Ramos (cell line): ENCODE measurements at regions not wholly inside any gene's neighbourhood (a gene's known extent, or its start where the extent isn't known, plus 50 kb on each side); places are given as distances from the start of the nearest gene placed in this dataset.

ENCODE experiments used
- in situ Hi-C: fragments of 300-500 bp; cut with MboI; formaldehyde crosslinking; loops from one replicate; pipeline ENCODE4 v1.14.3; 2022; ENCODE audit warnings: low sequenced_read_pairs; ENCODE audit not compliant: unreplicated experiment

GRCh38 chr19:28046932-28047331 is 1166.0 kb downstream of the UQCRFS1 start:
- in situ Hi-C loops: no loop called here

DNA sequence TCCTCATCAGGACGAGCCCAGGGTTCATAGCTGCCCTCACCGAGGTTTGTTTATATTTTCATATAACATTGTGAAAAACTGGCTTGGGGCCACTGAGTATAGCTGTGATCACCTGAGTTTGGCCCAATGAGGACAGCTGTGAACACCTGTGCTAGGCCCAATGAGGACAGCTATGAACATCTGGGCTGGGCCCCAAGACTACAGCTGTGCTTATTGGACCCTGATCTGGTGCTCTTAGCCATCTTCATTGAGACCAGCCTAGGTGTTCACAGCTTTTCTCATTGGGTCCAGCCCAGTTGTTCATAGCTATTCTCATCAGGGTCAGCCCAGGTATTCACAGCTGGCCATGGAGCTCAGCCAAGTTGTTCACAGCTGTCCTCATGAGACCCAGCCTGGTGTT is 1167.3 kb downstream of the UQCRFS1 start:
- in situ Hi-C loops: no loop called here

DNA sequence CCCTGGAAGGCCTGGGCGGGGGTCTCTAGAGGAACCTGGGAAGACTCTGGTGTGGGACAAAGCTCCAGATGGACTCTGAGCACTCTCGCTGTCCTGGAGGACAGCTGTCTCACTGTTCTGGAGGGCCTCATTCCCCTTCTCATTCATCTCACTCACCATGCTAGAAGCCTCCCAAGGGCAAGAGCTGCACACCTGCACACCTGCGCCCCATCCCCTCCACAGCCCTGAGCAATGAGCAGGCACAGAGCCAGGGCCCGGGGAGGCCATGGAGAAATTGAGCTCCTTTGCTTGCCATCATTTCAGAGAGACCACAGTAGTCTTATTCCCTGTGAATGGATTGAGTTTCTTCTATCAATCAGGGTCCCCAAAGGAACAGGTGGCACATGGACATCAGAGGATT is 1168.5 kb downstream of the UQCRFS1 start:
- in situ Hi-C loops: no loop called here

DNA sequence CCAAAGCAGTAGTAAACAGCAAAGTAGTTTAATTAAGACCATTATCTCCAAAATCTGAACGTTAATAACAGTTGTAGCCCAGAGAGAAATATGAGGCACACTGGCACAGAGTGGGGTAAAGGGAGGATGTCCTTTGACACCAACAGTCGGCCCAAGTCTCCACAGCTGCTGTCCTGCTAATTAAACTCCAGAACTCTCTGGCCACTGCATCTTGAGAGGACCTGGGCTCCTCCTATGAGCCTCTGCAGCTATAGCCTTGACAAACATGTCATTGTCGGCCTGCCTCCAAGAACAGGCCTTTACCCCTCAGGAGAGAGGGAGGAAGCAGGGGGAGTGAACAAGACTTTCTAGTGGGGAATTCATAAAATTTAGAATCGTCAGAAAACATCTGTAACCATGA is 1170.4 kb downstream of the UQCRFS1 start:
- in situ Hi-C loops: no loop called here

- in situ Hi-C loops: no loop called here
These were observed 1173.1 kb downstream of the UQCRFS1 start for GRCh38 chr19:28039677-28040381.

DNA sequence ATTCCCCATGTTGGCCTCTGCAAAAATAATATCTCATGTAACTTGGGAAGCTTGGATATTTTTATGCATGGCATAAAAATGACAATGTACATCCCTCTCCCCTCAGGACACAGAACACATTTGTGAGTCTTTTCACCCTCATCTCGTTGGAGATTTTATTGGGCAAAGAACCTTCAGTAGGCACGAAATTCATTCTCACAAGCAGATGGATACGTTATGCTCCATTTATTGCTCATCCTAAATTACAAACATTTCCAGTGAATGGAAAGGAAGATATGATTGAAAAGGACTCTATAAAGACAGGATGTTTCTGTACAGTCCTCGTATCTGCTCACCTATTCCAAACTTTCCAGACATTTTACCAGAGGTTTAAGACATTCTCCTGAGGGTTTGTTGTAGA is 1175.8 kb downstream of the UQCRFS1 start:
- in situ Hi-C loops: no loop called here

DNA sequence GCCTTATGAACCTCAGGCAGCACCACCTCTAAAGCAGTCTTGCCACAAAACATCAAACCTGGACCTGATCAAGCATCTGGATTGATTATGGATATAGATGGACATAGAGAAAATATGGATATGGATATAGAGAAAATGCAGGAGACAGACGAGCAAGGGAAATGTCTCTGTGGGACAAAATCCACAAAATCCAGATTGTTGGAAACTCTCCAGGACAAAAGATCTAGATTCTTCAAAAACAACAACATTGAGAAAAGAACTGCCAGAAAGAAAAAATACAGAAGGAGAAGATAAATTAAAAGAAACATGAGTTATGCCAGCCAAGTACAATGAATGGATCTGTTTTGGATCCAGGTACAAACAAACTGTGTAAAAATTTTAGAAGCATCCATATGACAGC is 1176.5 kb downstream of the UQCRFS1 start:
- in situ Hi-C loops: no loop called here

DNA sequence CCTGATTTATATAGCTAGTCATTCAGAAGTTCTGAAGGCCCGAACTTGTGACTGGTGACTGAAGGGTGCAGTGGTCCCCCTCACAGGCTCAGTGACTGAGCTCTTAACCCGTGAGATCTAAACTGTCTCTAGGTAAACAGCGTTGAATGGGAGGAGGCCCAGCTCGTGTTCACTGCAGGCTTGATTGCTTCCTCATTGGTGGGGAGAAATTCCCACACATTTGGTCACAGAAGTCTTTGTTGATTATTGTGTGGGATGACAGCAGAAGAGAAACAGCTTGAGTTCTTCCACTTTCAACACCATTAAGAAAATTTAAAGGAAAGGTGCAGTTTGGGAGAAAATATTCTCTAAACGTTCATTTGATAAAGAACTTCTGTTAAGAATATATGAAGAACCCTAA is 1178.0 kb downstream of the UQCRFS1 start:
- in situ Hi-C loops: no loop called here

DNA sequence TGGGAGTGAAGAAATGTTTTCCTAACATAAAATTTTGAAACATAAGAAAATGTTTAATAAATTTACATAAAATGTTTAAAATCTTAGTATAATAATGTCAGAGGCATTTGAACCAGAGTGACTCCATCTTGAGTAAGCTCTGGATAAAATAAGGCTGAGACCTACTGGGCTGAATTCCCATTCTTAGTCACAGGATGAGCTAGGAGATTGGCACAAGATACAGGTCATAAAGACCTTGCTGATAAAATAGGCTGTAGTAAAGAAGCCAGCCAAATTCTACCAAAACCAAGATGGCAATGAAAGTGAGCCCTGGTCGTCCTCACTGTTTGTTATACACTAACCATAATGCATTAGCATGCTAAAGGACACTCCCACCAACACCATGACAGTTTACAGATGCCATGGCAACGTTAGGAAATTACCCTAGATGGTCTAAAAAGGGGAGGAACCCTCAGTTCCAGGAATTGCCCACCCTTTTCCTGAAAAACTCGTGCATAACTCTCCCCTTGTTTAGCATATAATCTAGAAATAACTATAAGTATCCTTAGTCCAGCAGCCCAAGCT is 1184.0 kb downstream of the UQCRFS1 start:
- in situ Hi-C loops: no loop called here

DNA sequence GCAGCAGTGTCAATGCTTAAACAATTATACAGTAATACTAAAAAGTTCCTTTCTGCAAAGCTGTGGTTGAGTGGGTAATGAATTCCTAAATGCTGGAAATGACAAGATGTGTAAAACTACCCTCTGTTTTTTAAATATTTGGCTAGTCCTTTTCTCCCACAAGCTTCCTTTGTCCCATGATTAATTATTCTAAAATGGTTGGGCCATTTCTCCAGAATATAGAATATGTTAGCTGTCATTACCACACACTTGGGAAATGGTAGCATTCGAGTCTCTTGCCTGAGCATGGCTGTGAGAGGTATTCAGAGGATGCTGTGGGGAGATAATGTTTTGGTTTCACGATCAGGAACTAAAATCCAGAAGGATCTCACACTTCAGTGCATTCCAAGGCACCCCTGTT is 1185.8 kb downstream of the UQCRFS1 start:
- in situ Hi-C loops: no loop called here

DNA sequence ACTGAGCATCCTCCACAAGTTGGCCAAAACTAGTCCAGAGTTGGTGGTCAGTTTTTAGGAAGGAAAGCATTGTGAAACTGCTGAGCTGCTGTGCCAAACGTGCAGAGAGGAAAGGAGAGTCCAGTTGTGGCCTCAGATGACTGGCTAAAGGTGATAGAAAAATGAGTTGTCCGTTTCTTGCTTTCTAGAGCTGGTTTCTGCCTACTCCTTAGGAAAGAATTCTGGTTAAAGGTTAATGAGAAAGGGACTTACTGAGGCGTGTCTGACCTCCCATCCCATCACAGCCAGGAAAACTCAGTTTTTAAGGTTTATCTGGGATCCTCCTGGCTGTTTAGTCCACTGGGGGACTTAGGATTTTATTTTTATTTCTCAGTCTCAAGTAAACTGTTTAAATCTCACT is 1186.3 kb downstream of the UQCRFS1 start:
- in situ Hi-C loops: no loop called here

DNA sequence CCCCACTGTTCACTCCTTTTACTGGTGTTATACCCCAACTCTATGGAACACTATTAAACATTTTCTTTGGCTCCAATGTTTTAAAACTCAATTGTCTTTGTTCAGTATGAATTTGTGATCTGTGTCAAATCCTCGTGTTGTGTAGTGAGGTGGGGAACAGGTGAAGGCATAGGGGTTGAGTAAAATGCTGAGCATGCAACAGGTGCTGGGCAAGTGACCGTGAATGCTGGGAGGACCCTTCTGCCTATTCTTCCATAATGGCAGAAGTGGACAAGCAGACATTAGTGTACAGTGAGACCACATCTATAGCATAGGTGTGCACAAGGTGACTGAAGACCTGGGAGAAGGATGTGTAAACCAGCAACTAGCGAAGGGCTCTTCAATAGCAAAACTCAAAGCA is 1188.0 kb downstream of the UQCRFS1 start:
- in situ Hi-C loops: no loop called here

DNA sequence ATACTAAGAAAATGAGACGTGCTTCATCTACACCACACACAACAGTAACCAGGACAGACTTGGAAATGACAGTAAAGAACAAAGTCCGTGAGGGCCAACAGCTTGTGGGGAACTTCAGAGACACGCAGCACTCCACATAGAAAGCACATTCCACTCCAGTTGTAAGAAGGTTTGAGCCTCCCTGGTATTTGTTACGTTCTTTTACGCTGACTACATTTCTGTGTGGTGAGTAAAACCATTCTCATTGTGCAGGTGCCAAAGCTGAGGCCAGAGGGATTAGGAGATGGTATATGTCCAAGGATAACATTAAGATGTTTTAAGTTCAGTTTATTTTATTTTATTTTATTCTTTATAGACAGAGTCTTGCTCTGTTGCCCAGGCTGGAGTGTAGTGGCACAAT is 1189.9 kb downstream of the UQCRFS1 start:
- in situ Hi-C loops: no loop called here

- in situ Hi-C loops: no loop called here
These were observed 1190.4 kb downstream of the UQCRFS1 start for GRCh38 chr19:28022506-28022905.

DNA sequence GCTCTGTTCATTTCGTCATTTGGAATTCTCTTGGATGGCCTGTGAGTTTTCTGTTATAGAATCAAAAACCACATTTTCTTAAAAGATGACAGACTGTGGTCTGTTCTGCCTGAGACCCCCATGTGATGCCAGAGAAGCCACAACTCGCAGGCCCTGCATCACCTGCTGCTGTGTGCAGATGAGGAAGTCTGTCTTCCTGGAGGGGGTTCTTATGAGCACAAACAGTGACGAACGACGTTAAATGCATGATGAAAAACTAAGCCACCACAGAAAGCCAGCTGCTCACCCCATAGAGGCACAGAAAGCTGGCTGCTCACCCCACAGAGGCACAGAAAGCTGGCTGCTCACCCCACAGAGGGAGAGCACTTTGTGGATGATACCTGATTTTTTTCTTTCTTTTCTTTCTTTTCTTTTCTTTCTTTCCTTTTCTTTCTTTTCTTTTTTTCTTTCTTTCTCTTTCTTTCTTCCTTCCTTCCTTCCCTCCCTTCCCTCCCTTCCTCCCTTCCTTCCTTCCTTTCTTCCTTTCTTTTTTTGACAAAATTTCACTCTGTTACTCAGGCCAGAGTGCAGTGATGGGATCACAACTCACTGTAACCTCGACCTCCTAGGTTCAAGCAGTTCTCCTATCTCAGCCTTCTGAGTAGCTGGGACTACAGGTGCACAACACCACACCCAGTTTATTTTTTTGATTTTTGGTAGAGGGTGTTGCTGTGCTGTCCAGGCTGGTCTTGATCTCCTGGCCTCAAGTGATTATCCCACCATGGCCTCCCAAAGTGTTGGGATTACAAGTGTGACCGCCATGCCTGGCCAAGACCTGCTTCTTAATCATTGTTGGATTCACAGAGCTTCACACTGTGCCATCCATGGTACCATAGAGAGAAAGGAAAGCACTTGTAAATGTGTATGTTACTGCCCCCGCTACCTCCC is 1191.4 kb downstream of the UQCRFS1 start:
- in situ Hi-C loops: no loop called here

DNA sequence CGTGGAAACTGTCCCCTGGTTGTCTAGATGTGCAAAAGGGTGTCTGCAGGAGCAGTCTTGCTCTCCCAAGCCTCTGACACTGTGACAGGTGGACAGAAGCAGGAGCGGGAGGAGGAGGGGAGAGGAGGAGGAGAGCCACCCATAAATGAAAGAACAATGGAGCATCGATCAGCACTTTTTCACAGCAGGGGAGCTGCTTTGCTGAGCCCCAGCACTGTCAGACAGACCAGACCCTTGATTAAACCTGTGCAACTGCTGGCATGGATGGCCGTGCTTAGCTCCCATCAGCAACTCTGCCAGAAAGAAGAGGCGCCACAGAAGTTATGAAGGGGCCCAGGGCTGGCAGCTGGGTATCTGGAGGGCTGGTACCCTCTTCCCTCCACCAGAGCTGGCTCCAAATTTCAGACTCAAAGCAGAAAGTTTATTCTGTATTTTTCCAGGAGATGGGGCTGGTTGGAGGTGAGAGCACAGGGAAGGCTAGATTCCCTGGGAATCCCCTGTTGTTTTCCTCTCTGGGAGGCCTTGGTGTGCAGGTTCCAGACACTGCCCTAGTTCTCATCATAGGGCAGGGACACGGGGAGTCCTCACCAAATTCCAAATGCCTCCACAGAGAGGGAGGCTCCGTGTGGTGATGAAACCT is 1192.2 kb downstream of the UQCRFS1 start:
- in situ Hi-C loops: no loop called here

DNA sequence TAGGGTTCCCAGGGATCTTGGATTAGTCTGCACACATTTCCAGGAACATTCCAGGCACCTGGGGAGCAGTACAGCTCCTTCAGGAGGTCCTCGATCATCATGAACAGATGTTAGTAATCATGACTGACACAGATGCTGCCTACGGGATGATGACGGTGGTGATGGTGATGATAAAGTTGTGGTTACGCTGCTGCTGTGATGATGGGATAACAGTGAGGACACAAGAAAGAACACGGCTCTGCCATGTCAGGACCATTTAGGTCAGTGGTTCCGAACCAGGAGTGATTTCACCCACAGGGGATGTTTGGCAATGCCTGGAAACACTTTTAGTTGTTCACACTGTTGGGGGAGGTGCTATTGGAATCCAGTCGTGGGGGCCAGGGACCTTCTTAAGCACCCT is 1193.0 kb downstream of the UQCRFS1 start:
- in situ Hi-C loops: no loop called here

- in situ Hi-C loops: no loop called here
These were observed 1193.6 kb downstream of the UQCRFS1 start for GRCh38 chr19:28019371-28019770.

DNA sequence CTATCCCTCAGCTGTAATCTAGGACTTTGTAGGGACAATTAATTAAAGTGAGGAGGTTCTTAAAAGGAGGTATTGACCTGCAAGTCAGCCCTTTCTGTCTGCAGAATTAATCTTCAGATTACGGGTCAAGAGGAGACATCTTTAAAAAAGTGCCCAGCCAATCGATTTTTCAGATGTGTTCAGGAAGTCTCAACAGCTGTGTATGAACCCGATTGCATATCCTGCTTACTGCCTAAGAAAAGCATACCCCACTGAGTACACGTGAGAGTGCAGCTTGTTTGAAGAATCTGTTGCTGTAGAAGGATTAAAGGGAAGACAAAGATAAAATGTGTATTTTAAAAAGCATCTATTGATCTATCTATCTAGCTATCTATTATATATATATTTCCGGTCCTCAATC is 1194.5 kb downstream of the UQCRFS1 start:
- in situ Hi-C loops: no loop called here

DNA sequence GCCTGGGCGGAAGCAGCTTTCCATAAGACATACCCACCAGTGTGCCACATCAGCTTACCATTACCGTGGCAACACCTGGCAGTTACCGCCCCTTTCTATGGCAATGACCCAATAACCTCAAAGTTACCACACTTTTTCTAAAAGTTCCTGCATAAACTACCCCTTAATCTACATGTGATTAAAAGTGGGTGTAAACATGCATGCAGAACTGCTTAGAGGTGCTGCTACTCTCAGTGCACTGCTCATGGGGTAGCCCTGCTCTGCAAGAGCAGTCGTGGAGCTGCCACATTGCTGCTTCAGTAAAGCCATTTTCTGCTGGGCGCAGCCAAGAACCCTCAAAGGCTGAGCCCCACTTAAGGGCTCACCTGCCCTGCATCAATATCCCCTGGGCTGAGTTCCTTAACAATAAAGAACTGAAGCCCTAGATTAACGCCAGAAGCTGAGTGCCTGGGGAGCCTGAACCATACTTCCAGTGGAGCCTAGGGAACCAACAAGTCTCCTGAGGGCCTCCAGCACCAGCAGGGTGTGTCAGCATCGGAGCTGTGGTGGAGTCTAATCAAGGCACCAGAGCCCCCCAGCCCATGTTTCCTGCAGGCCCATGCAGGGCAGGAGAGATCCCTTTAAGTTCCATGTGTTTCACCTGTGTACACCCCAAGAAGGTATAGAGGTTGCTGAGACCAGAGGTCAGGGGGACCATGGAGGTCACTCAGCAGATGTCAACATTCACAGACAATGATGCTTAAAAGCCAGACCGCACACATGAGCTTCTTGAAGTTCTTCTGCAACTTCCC is 1198.1 kb downstream of the UQCRFS1 start:
- in situ Hi-C loops: no loop called here
